Peyer's patch (tissue), 4 donors: ENCODE measurements at regions not wholly inside any gene's neighbourhood (a gene's known extent, or its start where the extent isn't known, plus 50 kb on each side); places are given as distances from the start of the nearest gene placed in this dataset.

ENCODE experiments used
- CTCF ChIP-seq, 6 experiments: fragments of 450-650 bp in 4 of 6; fragments of 200-600 bp in 2 of 6; sonication (generic) in 1 of 6; IDR thresholded peaks; one replicate each; pipeline ENCODE4 v1.5.1; 2017 to 2019; ENCODE audit warnings: antibody characterized with exemption in 6 of 6, mild to moderate bottlenecking in 3 of 6, moderate library complexity in 1 of 6
- POLR2A ChIP-seq, 2 donors: fragments of 450-650 bp; IDR thresholded peaks; one replicate each; pipeline ENCODE4 v1.5.1; 2017; ENCODE audit warnings: antibody characterized with exemption in 2 of 2, mild to moderate bottlenecking in 2 of 2, moderate library complexity in 2 of 2

- TF ChIP-seq POLR2A (IDR thresholded peaks at IDR 0.05): no peak
- no peak for TF ChIP-seq CTCF (IDR thresholded peaks at IDR 0.05)
Observed at GRCh38 chr10:123613346-123613850, 52.8 kb upstream of the GPR26 start.
